HTR-8/SVneo (cell line): ENCODE measurements at regions not wholly inside any gene's neighbourhood (a gene's known extent, or its start where the extent isn't known, plus 50 kb on each side); places are given as distances from the start of the nearest gene placed in this dataset.

ENCODE experiments used
- DNase-seq: peaks from one replicate; pipeline ENCODE4 v3.0.0; 2011; ENCODE audit warnings: low spot score, mixed read lengths; ENCODE audit not compliant: insufficient read length
- FAIRE-seq: peaks from 2 replicates; lab custom pipeline; 2011; peaks lifted over from hg19 to GRCh38; lab: Jason Lieb, UNC

GRCh38 chr13:47407808-47408207, 511.0 kb upstream of the HTR2A start:
- FAIRE-seq: no peak
- no peak for DNase-seq

DNA sequence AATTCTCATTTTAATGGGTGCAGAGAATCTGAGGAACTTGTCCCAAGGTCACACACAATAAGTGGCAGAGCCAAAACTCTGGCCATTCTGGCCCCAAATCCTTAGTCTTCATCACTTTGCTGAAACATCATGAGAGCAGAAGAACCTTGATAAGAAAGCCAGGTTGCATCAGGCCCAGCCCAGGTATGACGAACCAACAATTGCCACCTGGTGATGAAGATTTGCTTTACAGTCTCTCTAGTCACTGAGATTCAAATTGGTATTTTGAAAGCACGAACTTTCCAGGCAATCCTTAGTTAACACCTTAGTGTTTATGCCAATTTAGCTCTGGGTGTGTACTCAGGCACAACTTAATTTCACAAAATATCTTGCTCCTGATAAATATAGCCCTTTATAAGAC, 502.7 kb upstream of the HTR2A start:
- DNase-seq (no peak), FAIRE-seq (no peak)

DNA sequence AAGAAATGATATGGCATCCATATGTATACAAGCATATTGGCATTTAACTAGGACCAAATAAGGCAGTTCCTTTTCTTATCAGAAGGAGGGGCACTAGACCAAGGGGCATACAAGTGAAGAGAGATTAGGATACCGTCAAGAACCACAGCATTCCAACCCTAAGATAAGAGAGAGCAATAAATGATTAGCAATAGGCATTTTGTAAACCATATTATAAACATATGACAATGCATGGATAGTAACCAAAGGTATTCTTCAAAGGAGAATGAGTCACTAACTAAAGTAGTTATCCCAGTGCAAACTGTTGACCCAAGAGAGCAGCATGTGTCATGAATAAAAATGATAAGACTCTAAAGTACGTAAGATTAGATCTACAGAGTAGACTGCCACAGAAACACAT, 500.9 kb upstream of the HTR2A start:
- DNase-seq: no peak
- FAIRE-seq: no peak

DNA sequence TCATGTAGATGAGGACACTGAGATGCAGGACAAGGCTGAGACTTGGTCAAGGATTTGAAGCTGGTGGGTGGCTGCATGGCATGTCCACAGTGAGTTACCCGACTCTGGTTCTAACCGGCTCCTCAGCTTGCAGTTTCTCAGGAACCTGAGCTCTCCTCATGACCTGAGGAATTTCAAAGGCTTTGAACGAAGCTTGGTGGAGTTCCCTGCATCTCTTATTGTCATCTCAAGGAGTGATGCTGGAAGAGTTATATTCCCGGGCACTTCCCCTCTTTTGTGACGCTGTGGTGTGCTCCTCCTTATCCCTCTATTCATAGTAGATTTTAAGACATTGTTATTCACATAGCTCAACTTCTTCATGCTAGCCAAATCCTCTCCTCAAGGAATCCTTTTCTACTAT, 500.1 kb upstream of the HTR2A start:
- FAIRE-seq: no peak

GRCh38 chr13:47374741-47375140, 477.9 kb upstream of the HTR2A start:
- no peak for FAIRE-seq
- no peak for DNase-seq

More for the DNA sequence above, 500.1 kb upstream of the HTR2A start:
- no peak for DNase-seq

- FAIRE-seq (no peak), DNase-seq (no peak)
Observed at GRCh38 chr13:47372751-47373150, 475.9 kb upstream of the HTR2A start.

GRCh38 chr13:47351798-47352197, 454.9 kb upstream of the HTR2A start:
- DNase-seq (no peak), FAIRE-seq (no peak)

DNA sequence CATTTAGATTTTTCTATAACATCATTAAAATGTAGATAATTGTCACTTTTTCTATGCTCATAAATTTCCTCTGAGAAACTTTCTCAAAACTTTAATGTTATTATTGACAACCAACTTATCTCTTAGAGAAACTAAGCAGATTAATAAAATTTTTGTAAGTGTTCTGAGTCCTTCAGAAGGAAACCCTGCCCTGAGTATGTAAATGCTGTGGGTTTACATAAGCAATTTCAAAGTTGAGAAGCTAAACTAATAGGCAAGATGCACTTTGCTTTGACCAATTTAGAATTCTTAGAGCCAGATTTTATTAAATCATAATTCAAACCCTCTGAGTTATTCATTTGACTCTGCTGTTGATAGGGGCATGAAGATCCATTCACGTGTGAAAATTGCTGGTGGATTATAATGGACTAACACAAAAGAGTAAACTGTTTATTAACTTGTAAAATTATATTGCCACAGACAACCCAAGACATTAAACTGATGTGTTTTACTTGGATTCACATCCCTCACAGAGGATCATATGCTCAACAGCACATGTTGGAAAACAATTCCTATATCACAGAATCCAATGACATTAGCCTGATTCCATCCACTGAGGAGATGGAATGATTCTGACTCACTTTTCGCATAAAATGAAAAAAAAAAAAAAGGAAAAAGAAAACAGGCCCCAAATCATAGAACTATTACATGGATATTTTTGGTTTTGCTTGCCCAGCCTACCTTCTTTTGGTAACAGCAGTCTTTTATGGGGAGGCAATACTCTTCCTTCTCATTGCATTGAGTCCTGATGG, 453.7 kb upstream of the HTR2A start:
- FAIRE-seq (no peak), DNase-seq (no peak)

- FAIRE-seq: no peak
- no peak for DNase-seq
Observed at GRCh38 chr13:47349211-47349610, 452.4 kb upstream of the HTR2A start.

- DNase-seq: no peak
Observed at GRCh38 chr13:47337781-47338507, 441.1 kb upstream of the HTR2A start.

DNA sequence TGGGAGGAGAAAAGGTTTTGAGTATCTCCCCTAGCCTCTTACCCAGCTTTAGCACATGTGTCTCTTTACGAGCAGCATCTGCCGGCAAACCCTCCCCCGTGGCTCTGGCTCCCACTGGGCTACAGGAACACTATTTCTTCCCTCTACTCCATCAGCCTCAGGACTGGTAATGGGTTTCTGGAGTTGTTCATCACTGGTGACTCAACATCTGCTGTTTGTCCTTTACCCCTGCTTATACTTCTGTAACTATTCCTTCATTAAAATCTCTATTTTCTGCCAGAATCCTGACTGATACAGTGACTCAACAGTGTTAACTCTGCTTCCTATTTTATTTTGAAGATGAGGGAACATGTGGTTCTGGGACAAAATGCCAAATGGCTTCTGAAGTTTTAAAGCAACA, 437.3 kb upstream of the HTR2A start:
- DNase-seq (no peak), FAIRE-seq (no peak)

More at GRCh38 chr13:47337781-47338507, 441.1 kb upstream of the HTR2A start:
- no peak for FAIRE-seq

DNA sequence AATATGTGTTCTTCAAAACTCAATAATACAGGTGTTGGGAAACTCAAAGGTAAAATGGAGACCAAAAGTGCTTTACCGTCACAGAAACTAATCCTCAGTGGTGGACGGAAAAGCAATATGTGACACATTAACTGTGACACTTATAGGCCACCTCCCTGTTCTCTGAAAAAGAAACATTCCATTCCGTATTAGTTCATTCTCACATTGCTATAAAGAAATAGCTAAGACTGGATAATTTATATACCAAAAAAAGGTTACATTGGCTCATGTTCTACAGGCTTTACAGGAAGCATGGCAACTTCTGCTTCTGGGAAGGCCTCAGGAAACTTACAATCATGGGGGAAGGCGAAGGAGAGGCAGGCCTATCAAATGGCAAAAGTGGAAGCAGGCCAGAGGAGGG, 435.3 kb upstream of the HTR2A start:
- FAIRE-seq (no peak), DNase-seq (no peak)

DNA sequence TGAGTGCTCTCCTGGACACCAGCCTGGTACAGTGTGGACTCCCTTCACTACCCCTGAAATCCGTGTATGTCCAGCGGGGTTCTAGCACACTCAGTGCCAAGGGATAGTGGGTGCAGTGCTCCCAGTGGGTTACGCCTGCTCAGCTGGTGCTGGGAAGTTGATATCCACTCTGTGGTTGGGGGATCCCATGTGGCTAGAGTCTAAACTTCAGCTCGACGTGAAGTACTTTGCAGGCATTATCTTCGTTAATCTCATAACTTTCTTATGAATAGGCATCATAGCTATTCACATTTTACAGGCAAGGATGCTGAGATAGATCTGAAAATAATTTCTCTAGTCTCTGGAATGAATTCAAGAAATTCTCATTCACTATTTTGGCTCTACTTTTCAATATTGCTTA, 433.2 kb upstream of the HTR2A start:
- FAIRE-seq: no peak
- no peak for DNase-seq

DNA sequence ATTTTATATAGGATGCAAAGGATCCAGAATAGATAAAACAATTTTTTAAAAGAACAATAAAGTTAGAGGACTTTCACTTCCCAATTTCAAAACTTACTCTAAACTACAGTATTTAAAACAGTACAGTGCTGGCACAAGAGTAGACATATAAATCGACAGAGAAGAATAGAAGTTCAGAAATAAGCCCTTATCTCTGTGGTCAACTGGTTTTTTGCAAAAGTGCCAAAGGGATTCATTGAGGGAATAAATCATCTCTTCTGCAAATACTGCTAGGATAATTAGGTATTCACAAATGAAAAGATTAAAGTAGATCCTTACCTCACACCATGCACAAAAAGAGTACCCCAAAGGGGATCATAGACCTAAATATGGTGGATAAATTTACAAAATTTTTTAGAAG, 431.0 kb upstream of the HTR2A start:
- DNase-seq: no peak
- no peak for FAIRE-seq

- DNase-seq (no peak), FAIRE-seq (no peak)
Observed at GRCh38 chr13:47326061-47326460, 429.2 kb upstream of the HTR2A start.

DNA sequence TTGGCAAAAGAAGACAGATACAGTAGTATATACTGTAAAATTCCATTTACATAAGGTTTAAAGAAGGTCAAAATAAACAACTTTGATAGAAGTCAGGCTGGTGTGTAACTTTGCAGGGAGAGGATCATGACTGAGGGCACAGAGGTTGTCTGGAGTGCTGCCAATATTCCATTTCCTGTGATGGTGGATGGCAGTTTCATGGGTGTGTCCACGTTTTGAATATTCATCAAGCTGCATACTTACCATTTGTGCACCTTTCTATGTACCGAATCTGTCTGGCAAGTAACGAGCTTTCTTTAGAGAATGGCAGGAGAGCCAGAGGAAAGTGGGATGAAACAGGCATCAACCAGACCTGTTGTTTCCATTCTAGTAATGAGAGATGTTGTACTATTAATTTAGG, 420.5 kb upstream of the HTR2A start:
- DNase-seq (no peak), FAIRE-seq (no peak)

- DNase-seq: no peak
- FAIRE-seq: no peak
Observed at GRCh38 chr13:47310401-47310800, 413.5 kb upstream of the HTR2A start.

- FAIRE-seq (no peak), DNase-seq (no peak)
Observed at GRCh38 chr13:47306991-47307390, 410.1 kb upstream of the HTR2A start.

- DNase-seq (no peak), FAIRE-seq (no peak)
Observed at GRCh38 chr13:47303626-47304025, 406.8 kb upstream of the HTR2A start.

GRCh38 chr13:47299304-47299703, 402.5 kb upstream of the HTR2A start:
- DNase-seq: no peak
- no peak for FAIRE-seq

DNA sequence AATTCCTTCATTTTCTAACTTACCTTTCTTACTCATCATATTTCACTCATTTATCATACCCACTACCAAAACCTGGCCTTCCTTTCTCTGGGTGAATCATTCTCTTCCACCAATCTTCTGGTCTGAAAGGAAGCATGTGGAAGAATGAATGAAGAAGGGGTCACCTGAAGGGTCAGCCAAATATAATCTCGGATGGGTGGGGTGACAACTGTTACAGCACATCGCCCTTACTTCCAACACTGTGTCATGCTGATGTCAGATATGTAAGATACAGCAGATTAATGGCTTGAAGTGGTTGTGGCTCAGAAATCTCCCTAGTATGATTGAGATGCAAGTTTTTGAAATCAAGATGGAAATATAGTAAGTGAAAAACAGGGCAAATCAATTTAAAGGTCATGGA, 401.7 kb upstream of the HTR2A start:
- FAIRE-seq: no peak
- no peak for DNase-seq

- FAIRE-seq (no peak), DNase-seq (no peak)
Observed at GRCh38 chr13:47294691-47295090, 397.8 kb upstream of the HTR2A start.
